Hematopoietic multipotent progenitor cell treated with erythropoietin and hydrocortisone succinate and interleukin-3 and kit ligand, for 8 days (in vitro differentiated cells): ENCODE measurements at regions not wholly inside any gene's neighbourhood (a gene's known extent, or its start where the extent isn't known, plus 50 kb on each side); places are given as distances from the start of the nearest gene placed in this dataset.
"Not testable (repeated sequence)": the region's sequence is repeated elsewhere in the genome, so short reads cannot be mapped to it uniquely, and the experiment has no call there.

Experiments used
- DNase-seq: peaks from one replicate; pipeline ENCODE4 v3.0.0-alpha.2; 2015

- no peak for DNase-seq
These were observed 71.6 kb downstream of the TFAP2A start for GRCh38 chr6:10343320-10343719.

GRCh38 chr6:10341605-10342004 lies 73.3 kb downstream of the TFAP2A start:
- DNase-seq, result no peak

GRCh38 chr6:10338151-10338550 lies 76.7 kb downstream of the TFAP2A start:
- DNase-seq, result no peak

- not testable (repeated sequence) for DNase-seq
These were observed 77.5 kb downstream of the TFAP2A start for GRCh38 chr6:10337376-10337775.

- no peak for DNase-seq
These were observed 82.8 kb downstream of the TFAP2A start for GRCh38 chr6:10332111-10332510.

- DNase-seq, result no peak
These were observed 83.4 kb downstream of the TFAP2A start for GRCh38 chr6:10331334-10331968.

GRCh38 chr6:10330515-10330914 lies 84.4 kb downstream of the TFAP2A start:
- no peak for DNase-seq

GRCh38 chr6:10323018-10323417 lies 91.9 kb downstream of the TFAP2A start:
- DNase-seq, result no peak

- no peak for DNase-seq
These were observed 94.6 kb downstream of the TFAP2A start for GRCh38 chr6:10320291-10320690.

GRCh38 chr6:10316373-10316721 lies 98.5 kb downstream of the TFAP2A start:
- DNase-seq, result no peak

- DNase-seq, result no peak
These were observed 99.1 kb downstream of the TFAP2A start for GRCh38 chr6:10315658-10316372.

GRCh38 chr6:10315034-10315433 lies 99.8 kb downstream of the TFAP2A start:
- DNase-seq, result no peak

GRCh38 chr6:10314163-10314955 lies 100.5 kb downstream of the TFAP2A start:
- DNase-seq, result no peak

GRCh38 chr6:10313799-10314162 lies 101.1 kb downstream of the TFAP2A start:
- DNase-seq, result no peak

GRCh38 chr6:10312445-10312844 lies 102.4 kb downstream of the TFAP2A start:
- no peak for DNase-seq

- DNase-seq, result not testable (repeated sequence)
These were observed 103.1 kb downstream of the TFAP2A start for GRCh38 chr6:10311546-10312405.

GRCh38 chr6:10310826-10311225 lies 104.0 kb downstream of the TFAP2A start:
- no peak for DNase-seq

GRCh38 chr6:10310330-10310653 lies 104.6 kb downstream of the TFAP2A start:
- DNase-seq, result no peak

- no peak for DNase-seq
These were observed 105.2 kb downstream of the TFAP2A start for GRCh38 chr6:10309457-10310329.

- no peak for DNase-seq
These were observed 107.4 kb downstream of the TFAP2A start for GRCh38 chr6:10307476-10307875.

GRCh38 chr6:10307028-10307427 lies 107.8 kb downstream of the TFAP2A start:
- no peak for DNase-seq

- DNase-seq, result no peak
These were observed 109.0 kb downstream of the TFAP2A start for GRCh38 chr6:10305790-10306415.
